Dendritic cell treated with granulocyte-macrophage colony-stimulating factor and Interleukin-4, amounts not matched to agents 40 ng/mL and 50 ng/mL, for 4 days (primary cell): ENCODE measurements at regions not wholly inside any gene's neighbourhood (a gene's known extent, or its start where the extent isn't known, plus 50 kb on each side); places are given as distances from the start of the nearest gene placed in this dataset.
"Not testable (repeated sequence)": the region's sequence is repeated elsewhere in the genome, so short reads cannot be mapped to it uniquely, and the experiment has no call there.

Source experiments
- H3K27ac Mint-ChIP-seq: one replicate; pipeline ENCODE4 v1.8.0; 2022; ENCODE audit warnings: mild to moderate bottlenecking, mixed read lengths
- H3K27me3 Mint-ChIP-seq: one replicate; pipeline ENCODE4 v1.8.0; 2022; ENCODE audit warnings: mild to moderate bottlenecking, mixed read lengths
- H3K36me3 Mint-ChIP-seq: one replicate; pipeline ENCODE4 v1.8.0; 2022; ENCODE audit warnings: low read depth, mixed read lengths
- H3K4me1 Mint-ChIP-seq: one replicate; pipeline ENCODE4 v1.8.0; 2022; ENCODE audit warnings: low read depth, mixed read lengths
- H3K4me3 Mint-ChIP-seq: one replicate; pipeline ENCODE4 v1.8.0; 2022; ENCODE audit warnings: mild to moderate bottlenecking, moderate library complexity, mixed read lengths
- H3K9me3 Mint-ChIP-seq: one replicate; pipeline ENCODE4 v1.8.0; 2022; ENCODE audit warnings: mixed read lengths
- intact Hi-C: fragments of 100-400 bp; cut with micrococcal nuclease; formaldehyde crosslinking; loops from one replicate; pipeline ENCODE4 v1.15.0; 2022

GRCh38 chr12:56872366-56872765, 61.8 kb downstream of the SDR9C7 start:
- H3K36me3 Mint-ChIP-seq: no peaks in the 10 kb centered on the region

GRCh38 chr12:56867216-56867615, 67.0 kb downstream of the SDR9C7 start:
- Mint-ChIP-seq H3K4me1 (no peaks in the 10 kb centered on the region), H3K9me3 (peaks cover 51% of the 10 kb centered on the region), H3K4me3 (no peak overlapping the region), H3K27ac (no peak overlapping the region), H3K27me3 (peaks cover 5% of the 10 kb centered on the region), H3K36me3 (no peaks in the 10 kb centered on the region)
- intact Hi-C loops: no loop called here

More at GRCh38 chr12:56872366-56872765, 61.8 kb downstream of the SDR9C7 start:
- H3K4me1 Mint-ChIP-seq: peaks cover 12% of the 10 kb centered on the region
- peaks cover 10% of the 10 kb centered on the region for H3K9me3 Mint-ChIP-seq
- H3K27ac Mint-ChIP-seq: no peak overlapping the region
- H3K4me3 Mint-ChIP-seq: no peak overlapping the region
- peaks cover 7% of the 10 kb centered on the region for H3K27me3 Mint-ChIP-seq
- intact Hi-C loops: no loop called here

- Mint-ChIP-seq H3K4me1 (no peaks in the 10 kb centered on the region), H3K36me3 (no peaks in the 10 kb centered on the region), H3K27ac (no peak overlapping the region), H3K4me3 (no peak overlapping the region), H3K9me3 (peaks cover 57% of the 10 kb centered on the region), H3K27me3 (peaks cover 5% of the 10 kb centered on the region)
- intact Hi-C loops: no loop called here
Observed at GRCh38 chr12:56866493-56866892, 67.7 kb downstream of the SDR9C7 start.

- Mint-ChIP-seq H3K4me1 (no peaks in the 10 kb centered on the region), H3K9me3 (peaks cover 57% of the 10 kb centered on the region), H3K36me3 (no peaks in the 10 kb centered on the region), H3K27ac (no peak overlapping the region), H3K27me3 (peaks cover 3% of the 10 kb centered on the region), H3K4me3 (no peak overlapping the region)
- intact Hi-C loops: no loop called here
Observed at GRCh38 chr12:56864318-56864717, 69.9 kb downstream of the SDR9C7 start.

- H3K9me3 Mint-ChIP-seq: peaks cover 57% of the 10 kb centered on the region
- no peaks in the 10 kb centered on the region for H3K4me1 Mint-ChIP-seq
- intact Hi-C loops: no loop called here
- no peaks in the 10 kb centered on the region for H3K36me3 Mint-ChIP-seq
- H3K27ac Mint-ChIP-seq: no peak overlapping the region
- H3K4me3 Mint-ChIP-seq: no peak overlapping the region
- H3K27me3 Mint-ChIP-seq: peaks cover 2% of the 10 kb centered on the region
Observed at GRCh38 chr12:56863789-56864188, 70.4 kb downstream of the SDR9C7 start.

GRCh38 chr12:56862264-56862663, 71.9 kb downstream of the SDR9C7 start:
- no peaks in the 10 kb centered on the region for H3K36me3 Mint-ChIP-seq
- no peak overlapping the region for H3K27ac Mint-ChIP-seq
- no peak overlapping the region for H3K4me3 Mint-ChIP-seq
- no peaks in the 10 kb centered on the region for H3K4me1 Mint-ChIP-seq
- peaks cover 46% of the 10 kb centered on the region for H3K9me3 Mint-ChIP-seq
- intact Hi-C loops: no loop called here
- H3K27me3 Mint-ChIP-seq: no peaks in the 10 kb centered on the region

GRCh38 chr12:56853392-56853978, 80.7 kb downstream of the SDR9C7 start:
- H3K9me3 Mint-ChIP-seq, H3K4me1 Mint-ChIP-seq, intact Hi-C loops, H3K36me3 Mint-ChIP-seq, H3K4me3 Mint-ChIP-seq, H3K27ac Mint-ChIP-seq: not testable (repeated sequence)
- peaks cover 12% of the 10 kb centered on the region for H3K27me3 Mint-ChIP-seq

- Mint-ChIP-seq H3K36me3 (no peaks in the 10 kb centered on the region), H3K4me3 (no peak overlapping the region), H3K4me1 (no peaks in the 10 kb centered on the region), H3K9me3 (peaks cover 10% of the 10 kb centered on the region), H3K27me3 (peaks cover 12% of the 10 kb centered on the region), H3K27ac (no peak overlapping the region)
- intact Hi-C loops: no loop called here
Observed at GRCh38 chr12:56851462-56851861, 82.7 kb downstream of the SDR9C7 start.

- Mint-ChIP-seq H3K36me3 (no peaks in the 10 kb centered on the region), H3K4me1 (peaks cover 12% of the 10 kb centered on the region), H3K4me3 (no peak overlapping the region), H3K27me3 (peaks cover 19% of the 10 kb centered on the region), H3K27ac (no peak overlapping the region), H3K9me3 (no peaks in the 10 kb centered on the region)
- intact Hi-C loops: loop anchor here (1.0 kb wide), 2 partner anchors 146 to 160 kb away; no protein-coding TSS in a partner anchor
Observed at GRCh38 chr12:56840922-56841321, 77.8 kb downstream of the HSD17B6 start.

- Mint-ChIP-seq H3K4me3 (no peak overlapping the region), H3K27ac (no peak overlapping the region), H3K4me1 (peaks cover 12% of the 10 kb centered on the region), H3K9me3 (no peaks in the 10 kb centered on the region), H3K36me3 (no peaks in the 10 kb centered on the region), H3K27me3 (peaks cover 19% of the 10 kb centered on the region)
- intact Hi-C loops: loop anchor here (1.0 to 5.0 kb wide), 3 partner anchors 83 to 161 kb away; no protein-coding TSS in a partner anchor
Observed at GRCh38 chr12:56839915-56840325, 76.8 kb downstream of the HSD17B6 start.

- peaks cover 12% of the 10 kb centered on the region for H3K4me1 Mint-ChIP-seq
- intact Hi-C loops: loop anchor here (5.0 kb wide), 1 partner anchor 82 kb away; no protein-coding TSS in a partner anchor
- no peak overlapping the region for H3K4me3 Mint-ChIP-seq
- H3K9me3 Mint-ChIP-seq: no peaks in the 10 kb centered on the region
- no peak overlapping the region for H3K27ac Mint-ChIP-seq
- peaks cover 19% of the 10 kb centered on the region for H3K27me3 Mint-ChIP-seq
- no peaks in the 10 kb centered on the region for H3K36me3 Mint-ChIP-seq
Observed at GRCh38 chr12:56839489-56839848, 76.3 kb downstream of the HSD17B6 start.

- Mint-ChIP-seq H3K27ac (no peak overlapping the region), H3K9me3 (no peaks in the 10 kb centered on the region), H3K4me3 (no peak overlapping the region), H3K36me3 (no peaks in the 10 kb centered on the region), H3K4me1 (peaks cover 12% of the 10 kb centered on the region), H3K27me3 (peaks cover 19% of the 10 kb centered on the region)
- intact Hi-C loops: loop anchor here (5.0 kb wide), 1 partner anchor 82 kb away; no protein-coding TSS in a partner anchor
Observed at GRCh38 chr12:56838621-56839488, 75.7 kb downstream of the HSD17B6 start.
